Skeletal muscle cell (primary cell): ENCODE measurements at regions not wholly inside any gene's neighbourhood (a gene's known extent, or its start where the extent isn't known, plus 50 kb on each side); places are given as distances from the start of the nearest gene placed in this dataset.
"Not testable (repeated sequence)": the region's sequence is repeated elsewhere in the genome, so short reads cannot be mapped to it uniquely, and the experiment has no call there.

Experiments used
- DNase-seq: peaks from one replicate; pipeline ENCODE4 v3.0.0-alpha.2; 2010; ENCODE audit warnings: low read depth
- H3K4me3 ChIP-seq: 2 replicates; pipeline ENCODE4 v1.5.1; 2011; ENCODE audit warnings: low read depth, mild to moderate bottlenecking, control low read depth, low read length, moderate library complexity

DNA sequence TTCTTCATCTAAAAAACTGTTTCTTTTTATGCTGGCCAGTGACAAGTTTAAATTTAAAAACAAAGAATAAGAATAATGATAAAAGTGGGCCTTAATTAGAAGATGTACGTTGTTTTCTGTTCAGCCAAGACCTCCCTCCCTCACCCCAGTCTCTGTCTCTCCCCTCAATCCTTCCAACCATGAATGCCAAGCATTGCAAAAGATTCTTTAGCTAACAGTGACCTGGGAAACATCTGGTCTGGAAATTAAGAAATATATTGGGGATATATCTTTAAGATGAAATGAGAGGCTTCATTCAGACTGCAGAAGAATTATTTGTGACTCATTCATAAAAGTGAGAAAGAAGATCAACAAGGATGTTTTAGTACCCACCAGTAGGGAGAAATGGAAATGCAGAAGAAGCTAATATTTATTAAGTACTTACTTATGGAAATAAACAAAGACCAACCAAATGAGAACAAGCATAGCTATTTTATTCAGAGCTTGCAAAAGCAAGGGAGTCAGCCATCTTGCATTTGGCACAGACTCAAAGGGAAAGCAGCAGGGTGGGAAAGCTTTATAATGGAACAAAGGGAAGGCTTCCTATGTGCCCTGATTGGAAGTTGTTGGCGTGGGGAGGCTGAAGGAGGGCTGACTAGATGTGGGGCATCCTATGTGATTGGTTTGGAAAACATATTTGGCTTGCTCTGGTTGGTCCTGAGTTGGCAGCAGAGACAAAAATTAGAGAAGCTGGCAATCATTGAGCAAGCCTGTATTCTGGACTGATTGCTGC lies 595.4 kb upstream of the GHITM start:
- DNase-seq, result no peak

DNA sequence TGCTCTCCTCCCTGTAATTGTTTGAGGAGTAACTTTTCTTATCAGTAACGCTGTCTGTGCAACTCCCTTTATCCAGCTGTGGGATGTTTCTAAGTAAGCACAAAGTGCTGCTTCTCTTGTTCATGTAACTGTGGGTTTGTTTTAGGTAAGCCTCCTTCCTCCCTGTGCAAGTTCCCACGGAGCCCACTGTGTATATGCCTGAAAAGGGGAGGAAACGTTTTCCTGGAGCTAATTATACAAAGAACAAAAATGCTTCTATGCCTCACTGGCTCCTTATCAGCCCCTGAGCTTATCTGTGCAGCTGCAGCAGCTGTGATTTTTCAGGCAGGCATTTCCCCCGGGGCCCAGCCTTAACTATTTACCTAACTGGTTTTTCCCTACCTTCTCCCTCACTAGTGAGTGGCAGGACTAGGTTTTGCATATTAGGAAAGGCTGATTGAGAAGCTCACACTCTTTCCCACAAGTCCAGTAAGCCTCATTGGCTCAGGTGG lies 593.4 kb upstream of the GHITM start:
- no peak for DNase-seq
- no peak overlapping the region for H3K4me3 ChIP-seq

More for the DNA sequence above, 595.4 kb upstream of the GHITM start:
- no peak overlapping the region for H3K4me3 ChIP-seq

DNA sequence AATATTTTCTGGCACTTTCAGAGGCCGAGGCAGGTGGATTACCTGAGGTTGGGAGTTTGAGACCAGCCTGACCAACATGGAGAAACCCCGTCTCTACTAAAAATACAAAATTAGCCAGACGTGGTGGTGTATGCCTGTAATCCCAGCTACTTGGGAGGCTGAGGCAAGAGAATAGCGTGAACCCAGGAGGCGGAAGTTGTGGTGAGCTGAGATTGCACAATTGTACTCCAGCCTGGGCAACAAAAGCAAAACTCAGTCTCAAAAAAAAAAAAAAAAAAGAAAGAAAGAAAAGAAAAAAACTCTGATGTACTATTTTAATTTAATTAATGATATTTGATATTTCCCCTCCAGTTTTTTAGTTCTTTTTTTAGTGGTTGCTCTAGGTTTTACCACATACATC lies 588.1 kb upstream of the GHITM start:
- not testable (repeated sequence) for DNase-seq, H3K4me3 ChIP-seq

DNA sequence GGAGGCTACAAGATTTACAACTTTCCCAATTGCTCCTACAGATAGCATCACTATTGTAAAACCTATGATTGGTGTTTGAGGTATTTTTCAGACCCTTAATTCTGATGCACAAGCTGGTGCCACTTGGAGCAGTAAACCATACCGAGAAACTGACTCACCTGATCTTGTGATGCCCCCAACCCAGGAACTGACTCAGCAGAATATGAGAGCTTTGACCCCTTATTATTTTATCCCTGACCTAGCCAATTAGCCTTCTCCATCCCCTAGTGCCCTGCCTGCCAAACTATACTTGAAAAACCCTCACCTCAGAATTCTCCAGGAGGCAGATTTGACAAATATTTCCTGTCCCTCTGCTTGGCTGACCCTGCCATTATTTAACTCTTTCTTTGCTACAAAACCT lies 585.9 kb upstream of the GHITM start:
- no peak for DNase-seq
- H3K4me3 ChIP-seq, result no peak overlapping the region

DNA sequence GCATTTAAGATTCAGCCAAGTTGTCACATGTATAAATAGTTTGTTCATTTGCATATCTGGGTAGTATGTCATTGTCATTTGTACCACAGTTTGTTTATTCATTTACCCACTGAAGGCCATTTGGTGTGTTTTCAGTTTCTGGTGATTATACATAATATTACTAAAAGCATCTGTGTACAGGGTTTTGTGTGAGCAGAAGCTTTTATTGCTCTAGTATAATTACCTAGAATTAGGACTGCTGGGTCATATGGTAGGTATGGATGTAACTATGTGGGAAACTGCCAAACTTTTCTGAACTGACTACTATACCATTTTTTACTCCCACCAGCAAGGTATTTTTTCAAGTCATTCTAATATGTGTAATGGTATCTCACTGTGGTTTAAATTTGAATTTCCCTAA lies 584.0 kb upstream of the GHITM start:
- H3K4me3 ChIP-seq, result no peak overlapping the region
- no peak for DNase-seq

DNA sequence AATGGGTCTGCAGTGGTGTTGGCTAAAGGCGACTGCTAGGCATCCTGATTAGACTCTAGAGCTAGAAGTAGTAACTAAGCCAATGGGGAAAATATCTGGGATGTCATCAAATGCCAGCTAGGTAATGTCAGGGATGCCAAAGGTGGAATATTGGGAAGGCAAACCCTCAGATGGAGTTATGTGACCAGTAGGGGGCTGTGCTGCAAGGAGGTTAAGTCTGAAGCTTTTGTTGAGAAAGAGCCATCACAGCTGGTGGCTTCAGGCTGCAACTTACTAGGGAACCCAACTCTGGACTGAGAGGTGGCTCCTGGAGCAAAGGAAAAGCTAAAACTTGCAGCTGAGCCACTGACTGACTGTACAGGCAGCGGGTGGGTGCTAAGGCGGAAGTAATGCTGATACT lies 576.9 kb upstream of the GHITM start:
- no peak for DNase-seq
- no peak overlapping the region for H3K4me3 ChIP-seq

DNA sequence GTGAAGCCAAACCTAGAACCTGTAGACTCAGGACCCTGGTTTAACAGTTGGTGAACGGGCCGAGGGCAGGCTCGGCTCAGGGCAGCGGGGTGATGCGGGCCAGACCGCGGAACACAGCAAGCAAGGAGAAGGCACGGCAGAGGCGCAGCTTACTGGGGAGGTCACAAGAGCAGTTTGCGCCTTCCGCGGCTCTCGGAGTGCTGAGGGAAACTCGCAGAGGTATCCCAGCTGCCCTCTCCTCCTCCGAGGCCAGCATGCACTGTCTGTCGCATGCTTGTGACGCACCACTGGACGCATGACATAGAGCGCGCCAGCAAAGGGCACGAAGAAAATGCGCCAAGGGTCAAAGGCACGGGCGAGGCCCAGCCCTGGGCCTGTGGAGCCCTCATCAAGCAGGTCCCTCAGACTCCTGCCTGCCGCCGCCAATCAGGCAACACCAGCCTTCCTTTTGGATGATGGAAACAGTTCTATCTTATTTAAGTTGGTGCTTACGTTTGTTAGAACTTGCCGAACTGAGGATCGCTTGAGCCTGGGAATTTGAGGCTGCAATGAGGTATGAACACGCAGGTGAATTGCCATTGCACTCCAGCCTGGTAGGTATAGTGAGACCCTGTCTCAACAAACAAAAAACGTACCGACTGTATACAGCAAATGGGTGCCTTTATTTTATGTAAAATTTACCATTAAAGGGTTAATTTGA lies 574.3 kb upstream of the GHITM start:
- no peak overlapping the region for H3K4me3 ChIP-seq
- DNase-seq, result no peak

DNA sequence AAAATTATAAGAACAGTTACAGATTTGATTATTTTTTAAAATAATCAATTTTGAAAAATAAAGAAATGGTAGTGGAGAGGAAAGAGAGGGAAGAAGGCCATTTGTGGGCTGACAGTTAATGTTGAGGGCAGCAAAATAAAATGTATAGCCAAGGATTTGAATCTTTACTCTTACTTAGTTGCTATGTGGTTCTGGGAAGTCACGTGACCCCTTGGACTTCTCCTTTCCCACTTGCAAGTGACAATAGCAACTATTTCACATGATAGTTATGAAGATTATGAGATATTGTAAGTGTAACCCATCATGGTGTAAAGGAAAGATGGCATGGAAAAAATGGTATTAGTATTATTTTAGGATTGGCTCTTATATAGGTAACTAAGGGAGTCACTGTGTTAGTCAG lies 567.3 kb upstream of the GHITM start:
- DNase-seq, result no peak
- no peak overlapping the region for H3K4me3 ChIP-seq

DNA sequence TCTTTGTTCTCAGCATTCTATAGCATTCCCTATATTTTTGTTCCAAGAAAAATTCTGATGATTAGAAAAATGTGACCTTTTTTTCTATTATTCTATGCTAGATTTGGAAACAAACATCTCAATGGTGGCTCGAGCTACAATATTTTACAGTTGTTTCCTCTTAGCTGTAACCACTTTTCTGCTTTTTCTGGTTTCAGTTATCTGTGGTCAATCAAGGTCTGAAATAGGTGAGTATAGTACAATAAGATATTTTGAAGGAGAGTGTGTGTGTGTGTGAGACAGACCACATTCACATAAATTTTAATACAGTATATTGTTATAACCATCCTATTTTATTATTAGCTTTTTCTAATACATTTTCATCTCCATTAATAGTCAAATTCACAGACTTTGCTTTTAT lies 564.5 kb upstream of the GHITM start:
- DNase-seq, result no peak
- H3K4me3 ChIP-seq, result no peak overlapping the region

DNA sequence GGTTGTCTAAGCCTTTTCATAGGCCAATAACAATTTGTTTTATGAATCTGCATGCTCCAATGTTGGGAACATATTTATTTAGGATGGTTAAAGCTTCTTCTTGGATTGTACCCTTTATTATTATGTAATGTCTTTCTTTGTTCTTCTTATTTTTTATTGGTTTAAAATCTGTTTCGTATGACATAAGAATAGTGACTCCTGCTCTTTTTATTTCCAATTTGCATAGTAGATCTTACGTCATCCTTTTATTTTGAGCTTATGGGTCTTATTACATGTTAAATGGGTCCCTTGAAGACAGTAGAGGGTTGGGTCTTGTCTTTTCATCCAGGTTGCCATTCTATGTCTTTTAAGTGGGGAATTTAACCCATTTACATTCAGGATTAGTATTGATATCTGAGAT lies 561.9 kb upstream of the GHITM start:
- H3K4me3 ChIP-seq, result no peak overlapping the region
- no peak for DNase-seq

DNA sequence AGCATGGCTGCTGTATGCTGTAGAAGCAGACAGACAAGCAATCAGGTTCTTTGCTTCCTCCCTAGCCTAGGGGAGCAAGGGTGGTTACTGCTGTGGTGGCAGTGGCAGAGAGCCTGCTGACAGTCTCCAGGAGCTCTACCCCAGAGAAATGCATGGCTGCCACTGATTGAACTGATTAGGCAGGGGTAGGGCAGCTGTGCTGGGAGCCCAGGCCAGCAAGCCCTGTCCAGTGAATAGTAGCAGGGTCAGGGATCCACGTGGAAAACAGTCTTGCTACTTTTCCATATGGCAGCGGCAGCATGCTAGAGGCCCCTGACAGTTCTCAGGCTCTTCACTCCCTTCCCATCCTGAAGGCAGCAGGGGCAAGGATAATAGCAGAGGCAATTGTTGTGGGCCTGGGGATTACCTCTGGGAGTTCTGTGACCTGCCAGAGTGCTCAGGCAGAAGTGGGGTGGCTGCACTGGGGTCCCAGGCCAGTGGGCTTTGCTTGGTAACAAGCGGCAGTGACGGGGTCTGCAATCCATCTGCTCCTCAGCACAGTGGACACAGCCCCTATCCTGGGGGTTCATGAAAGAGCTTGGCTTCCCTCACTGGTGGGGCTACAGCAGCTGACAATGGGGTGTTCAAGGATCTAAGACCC lies 558.8 kb upstream of the GHITM start:
- no peak overlapping the region for H3K4me3 ChIP-seq
- no peak for DNase-seq

DNA sequence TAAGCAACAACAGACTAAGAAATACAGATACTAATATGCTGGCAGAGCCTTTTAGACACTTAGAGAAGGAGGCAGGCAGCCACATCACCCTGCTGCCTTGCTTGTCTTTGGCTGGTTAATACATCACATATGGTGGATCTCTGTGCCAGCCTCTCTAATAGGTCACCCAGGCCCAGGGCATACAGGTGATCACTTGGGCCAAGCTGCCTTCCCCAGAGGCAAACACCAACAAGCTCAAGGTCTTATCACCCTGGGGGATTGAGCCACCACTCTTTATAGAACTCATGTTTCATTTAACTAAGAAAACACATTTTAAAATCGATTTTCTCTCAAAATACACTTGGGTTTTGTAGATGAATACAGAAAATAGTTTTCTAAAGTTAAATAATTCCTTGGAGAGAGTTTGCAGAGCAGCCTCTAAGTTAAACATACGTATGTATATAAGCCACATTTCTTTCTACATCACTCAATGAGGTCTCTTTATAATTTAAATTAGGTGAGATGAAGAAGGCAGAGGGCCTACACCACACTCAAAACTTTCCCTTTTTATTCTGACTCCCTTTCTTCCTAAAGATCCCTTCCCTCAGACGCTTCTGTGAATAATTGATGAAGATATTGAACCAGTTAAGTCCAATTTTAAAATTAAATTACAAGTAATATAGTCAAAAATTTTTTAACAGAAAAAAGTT lies 556.8 kb upstream of the GHITM start:
- no peak for DNase-seq
- no peak overlapping the region for H3K4me3 ChIP-seq

DNA sequence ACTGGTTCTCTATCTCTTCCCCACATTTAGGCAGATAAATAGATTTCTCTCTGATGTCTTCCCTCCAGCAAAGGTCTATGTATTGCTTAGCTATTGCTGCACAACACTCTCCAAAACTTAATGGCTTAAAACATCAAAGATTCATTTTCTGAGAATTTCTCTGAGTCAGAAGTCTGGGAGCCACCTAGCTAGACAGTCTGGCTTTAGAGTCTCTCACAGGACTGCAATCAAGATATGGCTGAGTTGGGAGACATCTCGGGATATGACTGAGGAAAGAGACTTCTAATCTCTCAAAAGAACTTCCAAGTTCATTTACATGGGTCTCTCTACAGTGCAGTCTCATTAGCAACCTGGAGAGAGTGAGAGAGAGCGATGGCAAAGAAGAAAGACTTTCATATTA lies 553.6 kb upstream of the GHITM start:
- H3K4me3 ChIP-seq, result no peak overlapping the region

DNA sequence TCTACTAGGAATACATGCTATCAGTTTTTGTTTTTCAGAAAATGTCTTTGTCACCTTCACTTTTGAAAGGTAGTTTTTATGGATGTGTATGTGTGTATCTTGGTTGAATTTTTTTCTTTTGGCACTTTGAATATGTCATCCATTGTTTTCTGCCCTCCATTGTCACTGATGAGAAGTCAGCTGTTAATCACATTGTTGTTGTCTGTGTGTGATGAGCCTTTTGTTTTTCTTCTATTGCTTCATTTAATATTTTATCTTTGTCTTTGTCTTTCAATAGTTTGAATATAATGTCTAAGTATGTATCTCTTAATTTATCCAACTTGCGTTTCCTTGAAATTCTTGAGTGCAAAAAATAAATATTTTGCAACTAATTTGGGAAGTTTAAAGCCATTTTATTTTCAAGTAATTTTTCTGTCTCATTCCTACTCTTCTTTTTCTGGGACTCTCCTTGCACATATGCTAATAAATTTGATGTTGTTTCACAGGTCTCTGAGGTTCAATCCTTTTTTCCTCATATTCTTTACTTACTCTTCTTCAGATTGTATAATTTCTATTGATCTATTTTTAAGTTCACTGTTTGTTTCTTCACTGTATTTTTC lies 546.9 kb upstream of the GHITM start:
- DNase-seq, result no peak
- no peak overlapping the region for H3K4me3 ChIP-seq

More for the DNA sequence above, 553.6 kb upstream of the GHITM start:
- DNase-seq, result no peak

DNA sequence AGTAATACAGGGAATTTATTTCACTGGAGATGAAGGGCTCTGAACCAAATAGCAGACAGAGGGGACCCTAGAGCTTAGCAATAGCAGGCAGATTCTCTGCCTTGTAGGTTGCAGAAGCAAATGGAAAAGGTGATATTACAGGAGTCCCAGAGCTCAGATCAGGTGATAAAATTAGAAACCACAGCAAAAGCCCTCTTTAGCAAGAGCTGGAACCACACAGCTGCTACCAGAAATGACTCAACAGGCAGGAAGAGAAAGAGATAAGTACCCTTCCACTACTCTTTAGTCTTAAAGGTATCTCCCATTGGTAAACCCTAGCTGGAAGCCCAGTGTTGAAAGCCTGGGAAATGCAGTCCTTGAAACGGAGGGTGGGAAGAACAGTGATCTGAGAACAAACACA lies 535.6 kb upstream of the GHITM start:
- DNase-seq, result no peak

DNA sequence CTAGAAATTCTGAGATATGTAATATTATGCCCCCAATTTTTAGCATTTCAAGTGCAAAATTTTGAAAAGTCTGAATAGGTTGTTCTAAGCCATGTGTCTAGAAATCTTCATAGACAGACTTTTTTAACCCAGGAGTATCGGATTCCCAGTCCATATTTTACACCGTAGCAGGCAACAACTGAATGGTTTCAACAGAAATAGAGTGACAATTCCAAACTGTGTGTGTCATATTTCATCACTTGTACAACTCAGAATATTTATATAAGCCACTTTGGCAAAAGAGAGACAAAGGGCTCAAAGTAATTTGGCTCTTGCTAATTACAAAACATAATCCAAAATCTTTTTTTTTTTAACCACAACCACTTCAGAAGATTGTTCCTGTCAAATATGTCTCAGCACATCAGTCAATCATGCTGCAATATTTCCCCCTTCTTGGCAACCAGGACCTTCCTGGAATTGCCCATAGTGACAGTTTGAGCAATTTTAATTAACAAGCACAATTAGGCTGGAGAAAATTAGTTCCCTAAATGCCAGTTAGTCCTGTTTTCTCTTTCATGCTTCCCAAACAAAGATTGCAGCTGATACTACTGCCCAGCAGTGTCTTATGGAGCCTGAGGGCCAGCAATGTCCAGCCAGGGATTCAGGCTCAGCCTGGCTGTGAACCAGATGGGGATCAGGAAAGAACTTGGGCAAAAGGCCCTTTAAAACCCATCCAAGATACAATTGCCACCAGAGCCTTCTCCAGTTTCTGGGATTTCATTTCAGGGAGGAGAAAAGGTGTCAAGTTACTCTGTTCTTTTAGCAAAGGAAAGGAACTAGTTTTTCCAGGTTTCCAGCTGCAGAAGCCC lies 533.3 kb upstream of the GHITM start:
- DNase-seq, result no peak
- H3K4me3 ChIP-seq, result no peak overlapping the region

More for the DNA sequence above, 535.6 kb upstream of the GHITM start:
- H3K4me3 ChIP-seq, result no peak overlapping the region

DNA sequence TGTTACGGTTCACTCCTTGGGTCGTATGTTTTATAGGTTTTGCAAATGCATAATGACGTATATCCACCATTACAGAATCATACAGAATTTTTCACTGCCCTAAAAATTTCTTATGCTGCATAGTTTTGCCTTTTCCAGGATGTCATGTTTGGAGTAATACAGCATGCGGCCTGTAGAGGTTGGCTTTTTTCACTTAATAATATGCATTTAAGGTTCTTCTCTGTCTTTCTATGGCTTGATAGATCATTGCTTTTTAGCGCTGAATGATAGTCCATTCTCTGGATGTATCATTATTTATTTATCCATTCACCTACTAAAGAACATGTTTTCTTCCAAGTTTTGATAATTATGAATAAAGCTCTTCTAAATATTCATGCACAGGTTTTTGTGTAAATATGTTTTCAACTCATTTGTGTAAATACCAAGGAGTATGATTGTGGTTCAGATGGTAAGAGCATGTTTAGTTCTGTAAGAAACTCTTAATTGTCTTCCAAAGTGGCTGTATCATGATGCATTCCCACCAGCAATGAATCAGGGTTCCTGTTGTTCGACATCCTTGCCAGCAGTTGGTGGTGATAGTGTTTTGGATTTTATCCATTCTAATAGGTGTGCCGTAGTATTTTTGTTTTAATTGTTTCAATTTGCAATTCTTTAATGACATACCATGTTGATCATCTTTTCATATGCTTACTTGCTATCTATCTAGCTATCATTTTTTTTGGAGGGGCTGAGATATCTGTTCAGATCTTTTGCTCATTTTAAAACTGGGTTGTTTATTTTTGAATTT lies 531.2 kb upstream of the GHITM start:
- H3K4me3 ChIP-seq, result no peak overlapping the region
- no peak for DNase-seq

DNA sequence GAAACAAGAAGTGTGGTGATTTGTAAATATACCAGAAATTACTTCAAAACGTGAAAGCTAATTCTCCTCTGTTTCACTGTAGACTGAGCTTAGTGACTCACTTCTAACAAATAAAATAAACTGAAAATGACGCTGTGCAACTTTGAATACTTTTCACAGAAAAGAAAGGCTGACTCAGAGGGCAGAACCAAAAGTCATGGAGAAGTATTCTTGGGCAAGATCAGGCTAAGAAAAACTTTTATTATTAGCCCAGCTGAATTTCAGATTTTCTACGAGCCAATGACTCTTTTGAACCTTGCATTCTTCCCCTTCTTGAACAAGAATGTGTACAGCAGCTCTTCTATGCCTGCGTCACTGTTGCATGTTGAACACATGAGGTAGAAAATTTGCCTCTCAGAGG lies 527.3 kb upstream of the GHITM start:
- DNase-seq, result peak; percentile 8
- H3K4me3 ChIP-seq, result no peak overlapping the region
